RWPE1 (cell line): ENCODE measurements at regions not wholly inside any gene's neighbourhood (a gene's known extent, or its start where the extent isn't known, plus 50 kb on each side); places are given as distances from the start of the nearest gene placed in this dataset.
A peak's percentile ranks its signal among the peaks of the same experiment; 100 is the strongest.

Experiments used
- CTCF ChIA-PET: fragments of 350-600 bp; sonication (Branson Sonifier 250); formaldehyde crosslinking; extraction: SDS; loops from one replicate; lab custom pipeline; 2021; lab: Yijun Ruan, JAX
- POLR2A ChIA-PET: fragments of 400-600 bp; formaldehyde crosslinking; extraction: SDS; loops from one replicate; lab custom pipeline; 2020; ENCODE audit warnings: antibody characterized with exemption; ENCODE audit not compliant: low non-redundant PET; lab: Yijun Ruan, JAX
- DNase-seq: peaks from one replicate; pipeline ENCODE4 v3.0.0; 2012; ENCODE audit warnings: low spot score
- H3K27ac ChIP-seq: fragments of 450-650 bp; 2 replicates; pipeline ENCODE4 v1.5.1; 2017
- CTCF ChIP-seq: fragments of 450-650 bp; conservative IDR thresholded peaks from 2 replicates; pipeline ENCODE4 v1.5.1; 2017; ENCODE audit warnings: low read depth, mild to moderate bottlenecking

GRCh38 chr11:22466351-22466750 is 128.2 kb downstream of the SLC17A6 start:
- POLR2A ChIA-PET, result no interaction called here
- no peak overlapping the region for H3K27ac ChIP-seq
- CTCF ChIA-PET, result no interaction called here
- TF ChIP-seq CTCF, result no peak
- no peak for DNase-seq

GRCh38 chr11:22465620-22466019 is 127.4 kb downstream of the SLC17A6 start:
- DNase-seq, result no peak
- no peak for TF ChIP-seq CTCF
- H3K27ac ChIP-seq, result no peak overlapping the region
- CTCF ChIA-PET, result no interaction called here
- POLR2A ChIA-PET, result no interaction called here

GRCh38 chr11:22461626-22462025 is 123.4 kb downstream of the SLC17A6 start:
- H3K27ac ChIP-seq, result no peak overlapping the region
- POLR2A ChIA-PET, result no interaction called here
- no peak for TF ChIP-seq CTCF
- CTCF ChIA-PET, result no interaction called here
- DNase-seq, result no peak

GRCh38 chr11:22460181-22460580 is 122.0 kb downstream of the SLC17A6 start:
- peak; percentile 18 for DNase-seq
- CTCF ChIA-PET, result no interaction called here
- TF ChIP-seq CTCF, result no peak
- no peak overlapping the region for H3K27ac ChIP-seq
- POLR2A ChIA-PET, result no interaction called here

GRCh38 chr11:22459048-22459447 is 120.9 kb downstream of the SLC17A6 start:
- peak; percentile 70 for DNase-seq
- ChIA-PET CTCF (no interaction called here), POLR2A (no interaction called here)
- no peak for TF ChIP-seq CTCF
- no peak overlapping the region for H3K27ac ChIP-seq

GRCh38 chr11:22458161-22458560 is 120.0 kb downstream of the SLC17A6 start:
- H3K27ac ChIP-seq, result no peak overlapping the region
- ChIA-PET POLR2A (no interaction called here), CTCF (no interaction called here)
- TF ChIP-seq CTCF, result no peak
- DNase-seq, result no peak
